GM23338 (cell line): ENCODE measurements at regions not wholly inside any gene's neighbourhood (a gene's known extent, or its start where the extent isn't known, plus 50 kb on each side); places are given as distances from the start of the nearest gene placed in this dataset.

Source experiments
- ATAC-seq: fragments of 200-7000 bp; cut with Tn5 transposase; 3 replicates; pipeline ENCODE4 v1.9.1; 2020
- DNase-seq: peaks from one replicate; pipeline ENCODE4 v3.0.0-alpha.2; 2015; ENCODE audit warnings: low spot score
- H2AFZ ChIP-seq: fragments of 200-600 bp; sonication (generic); 2 replicates; pipeline ENCODE4 v1.8.0; 2016; ENCODE audit warnings: antibody characterized with exemption, mild to moderate bottlenecking, moderate library complexity
- H3F3A ChIP-seq: fragments of 200-600 bp; sonication (generic); replicated peaks from 2 replicates; pipeline ENCODE4 v1.8.0; 2017; ENCODE audit warnings: antibody characterized with exemption, mixed run types, low read depth
- H3K27ac ChIP-seq: fragments of 200-600 bp; sonication (generic); 2 replicates; pipeline ENCODE4 v1.6.1; 2016; ENCODE audit warnings: low read depth
- H3K27me3 ChIP-seq: fragments of 200-600 bp; sonication (generic); 2 replicates; pipeline ENCODE4 v1.8.0; 2016; ENCODE audit warnings: mild to moderate bottlenecking, mixed run types, moderate library complexity; ENCODE audit not compliant: insufficient read depth
- H3K36me3 ChIP-seq: fragments of 200-600 bp; sonication (generic); 2 replicates; pipeline ENCODE4 v1.8.0; 2016; ENCODE audit warnings: mild to moderate bottlenecking; ENCODE audit not compliant: insufficient read depth
- H3K4me1 ChIP-seq: fragments of 200-600 bp; sonication (generic); 2 replicates; pipeline ENCODE4 v1.8.0; 2016; ENCODE audit warnings: mild to moderate bottlenecking, moderate library complexity; ENCODE audit not compliant: insufficient read depth
- H3K4me2 ChIP-seq: fragments of 200-600 bp; sonication (generic); 2 replicates; pipeline ENCODE4 v1.7.1; 2017; ENCODE audit warnings: mixed run types
- H3K4me3 ChIP-seq: fragments of 200-600 bp; sonication (generic); 2 replicates; pipeline ENCODE4 v1.6.1; 2016; ENCODE audit warnings: mixed run types
- H3K79me2 ChIP-seq: fragments of 200-600 bp; sonication (generic); replicated peaks from 2 replicates; pipeline ENCODE4 v1.8.0; 2017; ENCODE audit warnings: mild to moderate bottlenecking; ENCODE audit not compliant: insufficient read depth
- H3K9me2 ChIP-seq: fragments of 200-600 bp; sonication (generic); 2 replicates; pipeline ENCODE4 v1.8.0; 2017; ENCODE audit not compliant: insufficient read depth
- H4K20me1 ChIP-seq: fragments of 200-600 bp; sonication (generic); replicated peaks from 2 replicates; pipeline ENCODE4 v1.8.0; 2017; ENCODE audit warnings: mild to moderate bottlenecking; ENCODE audit not compliant: insufficient read depth
- H3K27ac Mint-ChIP-seq: 2 replicates; pipeline ENCODE4 v1.8.0; 2020; ENCODE audit warnings: inconsistent platforms, mild to moderate bottlenecking, moderate library complexity, mixed read lengths
- H3K27me3 Mint-ChIP-seq: 3 replicates; pipeline ENCODE4 v1.8.0; 2022; ENCODE audit warnings: low read depth, mild to moderate bottlenecking, moderate library complexity, mixed read lengths, inconsistent platforms; ENCODE audit not compliant: insufficient read depth, poor library complexity
- H3K36me3 Mint-ChIP-seq: 3 replicates; pipeline ENCODE4 v1.8.0; 2021; ENCODE audit warnings: low read depth, mild to moderate bottlenecking, inconsistent platforms, moderate library complexity, mixed read lengths
- H3K4me1 Mint-ChIP-seq: 3 replicates; pipeline ENCODE4 v1.8.0; 2020; ENCODE audit warnings: mild to moderate bottlenecking, inconsistent platforms, mixed read lengths
- H3K4me3 Mint-ChIP-seq: 3 replicates; pipeline ENCODE4 v1.8.0; 2021; ENCODE audit warnings: moderate library complexity, mild to moderate bottlenecking, inconsistent platforms, mixed read lengths
- H3K9me3 Mint-ChIP-seq: 3 replicates; pipeline ENCODE4 v1.8.0; 2020; ENCODE audit warnings: moderate library complexity, mild to moderate bottlenecking, inconsistent platforms, mixed read lengths
- CREB1 ChIP-seq: fragments of 250-450 bp; sonication (Bioruptor Pico); IDR thresholded peaks from 2 replicates; pipeline ENCODE4 v1.5.0; 2020; ENCODE audit warnings: low read depth, mild to moderate bottlenecking, moderate library complexity
- EZH2phosphoT487 ChIP-seq: fragments of 200-600 bp; sonication (generic); IDR thresholded peaks from one replicate; pipeline ENCODE4 v1.8.1; 2018; ENCODE audit warnings: antibody characterized with exemption; ENCODE audit not compliant: unreplicated experiment
- NANOG ChIP-seq: IDR thresholded peaks from 2 replicates; pipeline ENCODE4 v1.6.1; 2016; ENCODE audit warnings: antibody characterized with exemption, borderline replicate concordance
- POLR2AphosphoS5 ChIP-seq: IDR thresholded peaks from 2 replicates; pipeline ENCODE4 v1.6.1; 2016; ENCODE audit warnings: antibody characterized with exemption, low read depth
- REST ChIP-seq: IDR thresholded peaks from one replicate; pipeline ENCODE4 v1.6.1; 2018; ENCODE audit warnings: antibody characterized with exemption; ENCODE audit not compliant: unreplicated experiment
- STAT1 ChIP-seq: IDR thresholded peaks from one replicate; pipeline ENCODE4 v1.6.1; 2016; ENCODE audit warnings: antibody characterized with exemption; ENCODE audit not compliant: unreplicated experiment
- TF ChIP-seq, protein P1 (sequence below), 2 experiments: fragments of 200-600 bp in 1 of 2; sonication (generic) in 1 of 2; conservative IDR thresholded peaks; 2 replicates each; pipeline versions ENCODE4 v1.5.1 to v1.6.1; 2016 to 2017; ENCODE audit warnings: antibody characterized with exemption in 2 of 2, low read depth in 2 of 2, mild to moderate bottlenecking in 2 of 2, moderate library complexity in 1 of 2

DNA sequence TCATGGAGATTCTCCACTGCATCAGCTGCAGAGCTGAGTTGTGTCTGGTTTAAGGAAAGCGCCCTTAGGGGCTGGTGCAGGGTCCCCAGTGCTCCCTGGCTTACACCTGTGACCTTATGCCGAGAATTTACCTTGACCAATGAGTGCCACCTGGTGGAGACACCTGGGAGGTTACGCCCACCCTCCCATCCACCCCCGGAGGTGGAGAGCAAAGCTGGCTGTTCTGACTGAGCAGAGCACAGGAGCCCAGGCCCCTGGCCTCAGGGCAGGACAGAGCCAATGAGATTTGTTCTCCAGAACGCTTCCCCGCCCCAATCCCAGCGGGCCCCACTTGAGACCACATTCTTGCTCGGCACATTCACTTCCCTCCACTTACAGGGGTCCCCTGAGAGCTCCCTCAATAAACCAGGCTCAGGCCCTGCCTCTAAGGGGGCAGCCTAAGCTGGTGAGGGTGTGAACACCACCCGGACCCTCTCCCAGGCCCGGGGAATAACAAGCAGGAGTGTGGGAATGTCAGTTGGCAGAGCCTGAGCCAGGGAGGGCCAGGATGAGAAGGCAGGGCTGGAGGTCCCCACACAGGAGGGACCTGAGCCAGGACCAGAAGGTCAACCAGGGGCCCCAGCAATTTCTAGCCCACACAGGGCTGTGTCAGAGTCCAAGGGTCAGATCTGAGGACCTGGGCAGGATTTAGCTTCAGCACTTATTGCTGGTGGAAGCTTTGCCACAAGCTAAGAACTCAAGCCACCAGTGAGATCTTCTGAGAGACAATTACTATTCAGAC, 117.1 kb downstream of the TPRA1 start:
- H3K9me2 ChIP-seq = no peaks in the 10 kb centered on the region
- no peaks in the 10 kb centered on the region for H3K27me3 ChIP-seq
- Mint-ChIP-seq H3K36me3 (peaks cover under 1% of the 10 kb centered on the region; the same call in 1 of the 3 replicates), H3K4me3 (no peak overlapping the region), H3K27ac (peak overlapping the region; percentile 52; the same call in 1 of the 2 replicates), H3K4me1 (0 out of 3 replicates have a peak, but pooled peaks cover 2% of the 10 kb centered on the region), H3K27me3 (peaks cover 7% of the 10 kb centered on the region), H3K9me3 (peaks cover 1% of the 10 kb centered on the region)
- H3K27ac ChIP-seq = no peak overlapping the region
- no peak for TF ChIP-seq NANOG
- TF ChIP-seq, protein P1, sequence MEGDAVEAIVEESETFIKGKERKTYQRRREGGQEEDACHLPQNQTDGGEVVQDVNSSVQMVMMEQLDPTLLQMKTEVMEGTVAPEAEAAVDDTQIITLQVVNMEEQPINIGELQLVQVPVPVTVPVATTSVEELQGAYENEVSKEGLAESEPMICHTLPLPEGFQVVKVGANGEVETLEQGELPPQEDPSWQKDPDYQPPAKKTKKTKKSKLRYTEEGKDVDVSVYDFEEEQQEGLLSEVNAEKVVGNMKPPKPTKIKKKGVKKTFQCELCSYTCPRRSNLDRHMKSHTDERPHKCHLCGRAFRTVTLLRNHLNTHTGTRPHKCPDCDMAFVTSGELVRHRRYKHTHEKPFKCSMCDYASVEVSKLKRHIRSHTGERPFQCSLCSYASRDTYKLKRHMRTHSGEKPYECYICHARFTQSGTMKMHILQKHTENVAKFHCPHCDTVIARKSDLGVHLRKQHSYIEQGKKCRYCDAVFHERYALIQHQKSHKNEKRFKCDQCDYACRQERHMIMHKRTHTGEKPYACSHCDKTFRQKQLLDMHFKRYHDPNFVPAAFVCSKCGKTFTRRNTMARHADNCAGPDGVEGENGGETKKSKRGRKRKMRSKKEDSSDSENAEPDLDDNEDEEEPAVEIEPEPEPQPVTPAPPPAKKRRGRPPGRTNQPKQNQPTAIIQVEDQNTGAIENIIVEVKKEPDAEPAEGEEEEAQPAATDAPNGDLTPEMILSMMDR (conservative IDR thresholded peaks at IDR 0.05; ENCODE audit: low read depth in 2 of 2) = peak; percentile 64 to 87
- TF ChIP-seq EZH2phosphoT487 = no peak
- no peak for TF ChIP-seq POLR2AphosphoS5
- TF ChIP-seq REST = peak; percentile 6
- no peak for TF ChIP-seq STAT1
- TF ChIP-seq CREB1 (CRISPR knock-in tag) = 0 out of 2 replicates have a peak, but pooled peaks have one; percentile 3
- DNase-seq = peak; percentile 90
- ATAC-seq = peak; percentile 99
- H3K79me2 ChIP-seq = no peaks in the 10 kb centered on the region
- no peak overlapping the region for H3K4me2 ChIP-seq
- H4K20me1 ChIP-seq = no peaks in the 10 kb centered on the region
- H2AFZ ChIP-seq = peak overlapping the region; percentile 96
- no peaks in the 10 kb centered on the region for H3K36me3 ChIP-seq
- H3F3A ChIP-seq = no peaks in the 10 kb centered on the region
- H3K4me3 ChIP-seq = no peak overlapping the region
- H3K4me1 ChIP-seq = no peaks in the 10 kb centered on the region

DNA sequence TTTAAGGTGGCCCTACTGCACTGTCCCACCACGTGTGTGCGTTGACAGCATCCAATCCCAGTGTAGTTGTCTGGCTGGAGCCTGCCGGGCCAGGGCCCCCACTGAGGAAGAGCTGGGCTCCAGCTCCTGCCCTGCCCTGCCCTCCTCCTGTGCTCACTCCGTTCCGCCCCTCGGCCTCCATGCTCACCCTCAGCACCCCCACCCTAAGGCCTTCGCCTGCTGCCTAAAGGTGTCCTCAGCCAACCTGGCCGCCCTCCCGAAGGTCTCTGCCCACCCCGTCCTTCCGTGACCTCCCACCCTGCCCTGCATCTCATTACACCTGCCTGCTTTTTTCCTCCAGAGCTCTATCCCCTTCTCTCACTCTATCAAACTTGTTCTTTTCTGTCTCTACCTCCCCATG, 118.0 kb downstream of the TPRA1 start:
- Histone ChIP-seq H3K4me3 (no peak overlapping the region), H2AFZ (no peak overlapping the region), H3K36me3 (no peaks in the 10 kb centered on the region), H3K27me3 (no peaks in the 10 kb centered on the region), H3F3A (no peaks in the 10 kb centered on the region), H3K4me2 (no peak overlapping the region), H3K4me1 (no peaks in the 10 kb centered on the region), H4K20me1 (no peaks in the 10 kb centered on the region), H3K27ac (no peak overlapping the region), H3K9me2 (no peaks in the 10 kb centered on the region), H3K79me2 (no peaks in the 10 kb centered on the region)
- DNase-seq (no peak), ATAC-seq (no peak)
- TF ChIP-seq EZH2phosphoT487 = no peak
- no peak overlapping the region for H3K27ac Mint-ChIP-seq
- H3K27me3 Mint-ChIP-seq = peaks cover 8% of the 10 kb centered on the region
- peaks cover 6% of the 10 kb centered on the region; the same call in 2 of the 3 replicates for H3K36me3 Mint-ChIP-seq
- H3K4me3 Mint-ChIP-seq = no peak overlapping the region
- H3K9me3 Mint-ChIP-seq = peaks cover 8% of the 10 kb centered on the region
- peaks cover 4% of the 10 kb centered on the region; the same call in 2 of the 3 replicates for H3K4me1 Mint-ChIP-seq
